Neutrophil (primary cell): ENCODE measurements at regions not wholly inside any gene's neighbourhood (a gene's known extent, or its start where the extent isn't known, plus 50 kb on each side); places are given as distances from the start of the nearest gene placed in this dataset.

ENCODE experiments used
- H3K27ac ChIP-seq: fragments of 200-600 bp; sonication (generic); 2 replicates; pipeline ENCODE4 v1.5.1; 2016; ENCODE audit warnings: mild to moderate bottlenecking, moderate library complexity
- H3K27me3 ChIP-seq: fragments of 200-600 bp; sonication (generic); 2 replicates; pipeline ENCODE4 v1.6.0; 2016; ENCODE audit warnings: mild to moderate bottlenecking
- H3K36me3 ChIP-seq: fragments of 200-600 bp; sonication (generic); 2 replicates; pipeline ENCODE4 v1.5.1; 2017
- H3K4me1 ChIP-seq, 2 experiments: fragments of 200-600 bp in 1 of 2; sonication (generic) in 1 of 2; 1 replicate in 1 of 2; 2 replicates in 1 of 2; pipeline versions ENCODE4 v1.5.1 to v1.6.1; 2013 to 2016; ENCODE audit warnings: low read depth in 1 of 2, low read length in 1 of 2, mild to moderate bottlenecking in 1 of 2, moderate library complexity in 1 of 2; ENCODE audit not compliant: control insufficient read depth in 1 of 2, insufficient read depth in 1 of 2
- H3K4me3 ChIP-seq, 2 experiments: fragments of 200-600 bp in 1 of 2; sonication (generic) in 1 of 2; 1 replicate in 1 of 2; 2 replicates in 1 of 2; pipeline ENCODE4 v1.5.1; 2013 to 2016; ENCODE audit warnings: low read depth in 1 of 2, low read length in 1 of 2, mild to moderate bottlenecking in 1 of 2, moderate library complexity in 1 of 2
- H3K9me3 ChIP-seq: fragments of 200-600 bp; sonication (generic); 2 replicates; pipeline ENCODE4 v1.5.1; 2016
- CTCF ChIP-seq: fragments of 200-600 bp; sonication (generic); IDR thresholded peaks from 2 replicates; pipeline ENCODE4 v1.5.1; 2016; ENCODE audit warnings: antibody characterized with exemption

- no peaks in the 10 kb centered on the region for H3K36me3 ChIP-seq
- no peaks in the 10 kb centered on the region for H3K27me3 ChIP-seq
- peaks cover 14 to 32% of the 10 kb centered on the region in 2 experiments for H3K4me1 ChIP-seq
- no peak overlapping the region for H3K4me3 ChIP-seq
- no peaks in the 10 kb centered on the region for H3K9me3 ChIP-seq
- TF ChIP-seq CTCF: no peak
- no peak overlapping the region for H3K27ac ChIP-seq
Observed at GRCh38 chr6:147135211-147135681, 69.0 kb upstream of the STXBP5 start.

- Histone ChIP-seq H3K27ac (no peak overlapping the region), H3K36me3 (no peaks in the 10 kb centered on the region), H3K9me3 (no peaks in the 10 kb centered on the region), H3K4me3 (no peak overlapping the region), H3K4me1 (peaks cover 14 to 27% of the 10 kb centered on the region in 2 experiments), H3K27me3 (no peaks in the 10 kb centered on the region)
- TF ChIP-seq CTCF: no peak
Observed at GRCh38 chr6:147136057-147136456, 68.2 kb upstream of the STXBP5 start.

- H3K27me3 ChIP-seq: no peaks in the 10 kb centered on the region
- H3K27ac ChIP-seq: no peak overlapping the region
- no peak overlapping the region for H3K4me3 ChIP-seq
- peaks cover 8 to 16% of the 10 kb centered on the region in 2 experiments for H3K4me1 ChIP-seq
- H3K36me3 ChIP-seq: no peaks in the 10 kb centered on the region
- TF ChIP-seq CTCF: no peak
- no peaks in the 10 kb centered on the region for H3K9me3 ChIP-seq
Observed at GRCh38 chr6:147137986-147138385, 66.2 kb upstream of the STXBP5 start.

- peaks cover 8 to 16% of the 10 kb centered on the region in 2 experiments for H3K4me1 ChIP-seq
- no peak overlapping the region for H3K27ac ChIP-seq
- no peaks in the 10 kb centered on the region for H3K36me3 ChIP-seq
- no peak overlapping the region for H3K4me3 ChIP-seq
- no peaks in the 10 kb centered on the region for H3K9me3 ChIP-seq
- TF ChIP-seq CTCF: no peak
- no peaks in the 10 kb centered on the region for H3K27me3 ChIP-seq
Observed at GRCh38 chr6:147138835-147139234, 65.4 kb upstream of the STXBP5 start.

- H3K27me3 ChIP-seq: no peaks in the 10 kb centered on the region
Observed at GRCh38 chr6:147141711-147142308, 62.4 kb upstream of the STXBP5 start.

More at GRCh38 chr6:147141711-147142308, 62.4 kb upstream of the STXBP5 start:
- Histone ChIP-seq H3K4me1 (peaks cover 3 to 7% of the 10 kb centered on the region in 2 experiments), H3K27ac (no peak overlapping the region), H3K36me3 (no peaks in the 10 kb centered on the region), H3K9me3 (no peaks in the 10 kb centered on the region), H3K4me3 (no peak overlapping the region)
- TF ChIP-seq CTCF: no peak
